Activated B cell treated with CpG ODN at 0.5 μM for 24 hours (primary cell): ENCODE measurements at regions not wholly inside any gene's neighbourhood (a gene's known extent, or its start where the extent isn't known, plus 50 kb on each side); places are given as distances from the start of the nearest gene placed in this dataset.

ENCODE experiments used
- ATAC-seq: fragments of 200-7000 bp; cut with Tn5 transposase; one replicate; pipeline ENCODE4 v1.10.0; 2021; ENCODE audit warnings: low read depth, mild to moderate bottlenecking, moderate library complexity
- CTCF ChIA-PET: fragments of 350-600 bp; sonication (Branson Sonifier 250); formaldehyde crosslinking; loops from one replicate; lab custom pipeline; 2021; ENCODE audit warnings: antibody characterized with exemption; lab: Charles Lee
- POLR2A ChIA-PET: fragments of 350-600 bp; sonication (Branson Sonifier 250); formaldehyde crosslinking; loops from one replicate; lab custom pipeline; 2021; ENCODE audit warnings: antibody characterized with exemption; lab: Charles Lee
- DNase-seq: peaks from one replicate; pipeline ENCODE4 v3.0.0; 2022
- H3K27ac Mint-ChIP-seq: one replicate; pipeline ENCODE4 v1.8.0; 2020; ENCODE audit warnings: mixed read lengths
- H3K27me3 Mint-ChIP-seq: one replicate; pipeline ENCODE4 v1.8.0; 2021; ENCODE audit warnings: mixed read lengths
- H3K36me3 Mint-ChIP-seq: one replicate; pipeline ENCODE4 v1.8.0; 2021; ENCODE audit warnings: low read depth, mixed read lengths
- H3K4me1 Mint-ChIP-seq: one replicate; pipeline ENCODE4 v1.8.0; 2021; ENCODE audit warnings: mixed read lengths
- H3K4me3 Mint-ChIP-seq: one replicate; pipeline ENCODE4 v1.8.0; 2020; ENCODE audit warnings: mild to moderate bottlenecking, mixed read lengths
- H3K9me3 Mint-ChIP-seq: one replicate; pipeline ENCODE4 v1.8.0; 2020; ENCODE audit warnings: mixed read lengths
- intact Hi-C: fragments of 100-400 bp; cut with micrococcal nuclease; formaldehyde crosslinking; loops from one replicate; pipeline ENCODE4 v1.15.1; 2024
- TF ChIP-seq, protein P1 (sequence below): fragments of 200-600 bp; IDR thresholded peaks from one replicate; pipeline ENCODE4 v1.8.0; 2022; ENCODE audit warnings: antibody characterized with exemption, mild to moderate bottlenecking

DNA sequence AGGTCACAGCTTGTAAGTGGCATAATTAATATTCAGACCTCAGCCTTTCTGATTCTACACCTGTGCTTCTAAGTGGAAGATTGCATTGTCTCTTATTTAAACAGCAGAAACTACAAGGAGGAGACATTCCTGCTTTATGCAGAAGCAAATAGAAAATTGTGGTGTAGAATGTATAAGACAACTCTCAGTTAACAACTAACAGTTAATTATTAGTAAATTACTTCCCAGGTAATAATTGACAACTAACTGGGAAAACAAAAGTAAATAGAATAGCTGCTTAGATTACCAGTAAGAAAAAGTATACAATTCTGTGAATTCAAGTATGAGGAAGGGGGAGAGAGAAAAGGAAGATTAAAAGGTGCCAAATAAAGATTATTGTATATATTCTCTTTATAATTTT lies 1210.5 kb upstream of the GYPC start:
- CTCF ChIA-PET: no interaction called here
- intact Hi-C loops: no loop called here
- H3K27ac Mint-ChIP-seq: no peak overlapping the region
- no peaks in the 10 kb centered on the region for H3K36me3 Mint-ChIP-seq
- POLR2A ChIA-PET: no interaction called here
- TF ChIP-seq, protein P1, sequence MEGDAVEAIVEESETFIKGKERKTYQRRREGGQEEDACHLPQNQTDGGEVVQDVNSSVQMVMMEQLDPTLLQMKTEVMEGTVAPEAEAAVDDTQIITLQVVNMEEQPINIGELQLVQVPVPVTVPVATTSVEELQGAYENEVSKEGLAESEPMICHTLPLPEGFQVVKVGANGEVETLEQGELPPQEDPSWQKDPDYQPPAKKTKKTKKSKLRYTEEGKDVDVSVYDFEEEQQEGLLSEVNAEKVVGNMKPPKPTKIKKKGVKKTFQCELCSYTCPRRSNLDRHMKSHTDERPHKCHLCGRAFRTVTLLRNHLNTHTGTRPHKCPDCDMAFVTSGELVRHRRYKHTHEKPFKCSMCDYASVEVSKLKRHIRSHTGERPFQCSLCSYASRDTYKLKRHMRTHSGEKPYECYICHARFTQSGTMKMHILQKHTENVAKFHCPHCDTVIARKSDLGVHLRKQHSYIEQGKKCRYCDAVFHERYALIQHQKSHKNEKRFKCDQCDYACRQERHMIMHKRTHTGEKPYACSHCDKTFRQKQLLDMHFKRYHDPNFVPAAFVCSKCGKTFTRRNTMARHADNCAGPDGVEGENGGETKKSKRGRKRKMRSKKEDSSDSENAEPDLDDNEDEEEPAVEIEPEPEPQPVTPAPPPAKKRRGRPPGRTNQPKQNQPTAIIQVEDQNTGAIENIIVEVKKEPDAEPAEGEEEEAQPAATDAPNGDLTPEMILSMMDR: no peak
- H3K9me3 Mint-ChIP-seq: peaks cover 16% of the 10 kb centered on the region
- no peaks in the 10 kb centered on the region for H3K27me3 Mint-ChIP-seq
- H3K4me3 Mint-ChIP-seq: no peak overlapping the region
- DNase-seq (no peak), ATAC-seq (no peak)
- H3K4me1 Mint-ChIP-seq: no peaks in the 10 kb centered on the region

DNA sequence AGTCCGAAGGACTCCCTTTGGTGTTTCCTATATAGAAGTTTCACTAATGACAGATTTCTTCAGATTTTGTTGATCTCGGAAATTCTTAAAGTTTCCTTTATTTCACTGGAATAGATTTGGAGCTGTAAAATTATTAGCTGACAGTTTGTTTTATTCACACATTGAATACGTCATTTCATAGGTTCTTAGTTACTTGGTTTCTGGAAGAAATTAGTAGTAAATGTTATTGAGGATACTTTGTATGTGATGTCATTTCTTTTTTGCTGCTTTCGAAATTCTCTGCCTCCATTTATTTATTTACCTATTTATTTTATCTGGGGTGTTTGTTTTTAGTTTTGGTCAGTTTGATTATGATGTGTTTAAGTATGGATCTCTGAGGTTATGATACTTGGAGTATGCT lies 1205.9 kb upstream of the GYPC start:
- H3K9me3 Mint-ChIP-seq: peaks cover 12% of the 10 kb centered on the region

DNA sequence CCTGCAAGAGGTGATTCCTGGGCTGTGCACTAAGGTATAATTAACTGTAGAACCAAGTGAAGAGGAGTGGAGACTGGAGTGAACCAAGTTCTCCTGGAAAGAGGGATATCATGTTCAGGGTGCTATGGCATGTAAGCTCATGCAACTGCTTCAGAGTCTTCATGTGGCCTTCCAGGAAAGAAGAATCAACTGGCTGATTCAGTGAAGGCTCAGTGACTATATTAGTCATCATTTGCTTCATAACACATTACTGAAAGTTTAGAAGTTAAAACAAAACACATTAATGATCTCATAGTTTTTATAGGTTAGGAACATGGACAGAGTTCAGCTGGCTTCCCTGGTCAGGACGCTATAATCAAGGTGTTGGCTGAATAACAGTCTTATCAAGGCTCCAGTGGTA lies 1200.8 kb upstream of the GYPC start:
- Mint-ChIP-seq H3K27me3 (no peaks in the 10 kb centered on the region), H3K27ac (no peak overlapping the region), H3K4me3 (no peak overlapping the region), H3K4me1 (no peaks in the 10 kb centered on the region), H3K9me3 (peaks cover 2% of the 10 kb centered on the region), H3K36me3 (no peaks in the 10 kb centered on the region)
- intact Hi-C loops: no loop called here
- ChIA-PET POLR2A (no interaction called here), CTCF (no interaction called here)
- no peak for DNase-seq
- TF ChIP-seq, protein P1: no peak
- ATAC-seq: no peak

More for the DNA sequence above, 1205.9 kb upstream of the GYPC start:
- Mint-ChIP-seq H3K27ac (no peak overlapping the region), H3K4me1 (no peaks in the 10 kb centered on the region), H3K36me3 (no peaks in the 10 kb centered on the region), H3K27me3 (no peaks in the 10 kb centered on the region), H3K4me3 (no peak overlapping the region)
- ATAC-seq (no peak), DNase-seq (no peak)
- ChIA-PET POLR2A (no interaction called here), CTCF (no interaction called here)
- intact Hi-C loops: no loop called here
- TF ChIP-seq, protein P1: no peak

DNA sequence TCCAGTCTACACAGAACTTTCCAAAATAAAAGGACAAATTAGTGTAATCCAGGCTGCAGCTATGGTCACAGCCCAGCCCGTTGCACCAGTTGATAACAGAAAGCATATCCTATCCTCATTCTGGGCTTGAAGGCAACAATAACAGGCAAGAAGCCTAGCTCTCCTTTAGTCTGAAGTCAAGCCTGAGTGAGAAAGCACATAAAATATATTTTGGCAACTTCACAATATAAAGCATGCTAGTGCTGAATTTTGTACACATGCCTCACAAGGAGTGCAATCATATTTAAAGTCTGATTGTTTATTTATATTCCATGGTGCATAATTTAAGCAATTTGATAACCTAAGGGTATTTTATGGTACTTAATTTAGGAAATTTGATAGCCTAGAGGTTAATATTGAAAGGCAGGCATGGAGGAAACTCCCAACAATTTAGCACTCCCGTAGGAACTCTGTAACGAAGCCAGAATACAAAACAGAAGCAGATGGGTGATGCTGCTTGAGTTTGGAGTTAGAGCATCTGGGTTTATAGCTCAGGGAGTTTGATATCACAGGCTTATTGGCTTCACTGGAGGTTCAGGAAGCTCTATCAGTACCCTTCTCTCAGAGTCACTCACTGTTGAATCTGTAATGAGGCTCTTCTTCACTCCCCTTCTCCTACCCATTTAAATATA lies 1199.1 kb upstream of the GYPC start:
- H3K27ac Mint-ChIP-seq: no peak overlapping the region
- ATAC-seq: no peak
- ChIA-PET CTCF (no interaction called here), POLR2A (no interaction called here)
- H3K9me3 Mint-ChIP-seq: peaks cover 4% of the 10 kb centered on the region
- no peaks in the 10 kb centered on the region for H3K27me3 Mint-ChIP-seq
- H3K36me3 Mint-ChIP-seq: no peaks in the 10 kb centered on the region
- intact Hi-C loops: no loop called here
- H3K4me1 Mint-ChIP-seq: no peaks in the 10 kb centered on the region
- no peak overlapping the region for H3K4me3 Mint-ChIP-seq
- DNase-seq: no peak
- TF ChIP-seq, protein P1: no peak

DNA sequence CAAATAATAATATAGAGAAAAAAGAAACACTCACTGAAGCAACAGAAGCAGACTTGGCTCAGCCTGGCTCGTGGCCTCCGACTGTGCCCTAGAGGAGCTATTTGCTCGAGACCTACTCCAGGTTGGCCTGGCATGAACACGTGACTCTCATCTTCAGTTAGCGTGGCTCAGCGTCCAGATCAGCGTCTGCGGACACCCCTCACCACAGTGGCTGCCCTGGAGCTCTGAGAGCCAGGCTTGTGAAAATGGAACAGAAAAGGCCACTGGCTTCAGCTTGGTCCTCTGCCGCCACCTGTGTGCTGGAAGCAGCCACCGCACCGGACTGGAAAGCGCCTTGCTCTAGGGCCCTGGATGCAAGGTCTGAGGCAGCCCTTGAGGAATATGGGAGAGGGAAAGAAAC lies 1184.0 kb upstream of the GYPC start:
- no peak overlapping the region for H3K4me3 Mint-ChIP-seq
- H3K9me3 Mint-ChIP-seq: peaks cover 10% of the 10 kb centered on the region
- no peak for DNase-seq
- no peaks in the 10 kb centered on the region for H3K4me1 Mint-ChIP-seq
- no peaks in the 10 kb centered on the region for H3K36me3 Mint-ChIP-seq
- no peak for ATAC-seq
- ChIA-PET POLR2A (no interaction called here), CTCF (no interaction called here)
- intact Hi-C loops: no loop called here
- TF ChIP-seq, protein P1: no peak
- H3K27me3 Mint-ChIP-seq: no peaks in the 10 kb centered on the region
- no peak overlapping the region for H3K27ac Mint-ChIP-seq
